GM23248 (cell line): ENCODE measurements at regions not wholly inside any gene's neighbourhood (a gene's known extent, or its start where the extent isn't known, plus 50 kb on each side); places are given as distances from the start of the nearest gene placed in this dataset.

Source experiments
- EZH2 ChIP-seq: fragments of 200-600 bp; sonication (generic); IDR thresholded peaks from 2 replicates; pipeline ENCODE4 v1.6.1; 2018; ENCODE audit warnings: antibody characterized with exemption, mild to moderate bottlenecking; ENCODE audit not compliant: insufficient read depth, poor library complexity, severe bottlenecking
- EZH2phosphoT487 ChIP-seq: fragments of 200-600 bp; sonication (generic); IDR thresholded peaks from 2 replicates; pipeline ENCODE4 v1.6.1; 2018; ENCODE audit warnings: antibody characterized with exemption, moderate library complexity, mild to moderate bottlenecking, low read depth; ENCODE audit not compliant: insufficient read depth

DNA sequence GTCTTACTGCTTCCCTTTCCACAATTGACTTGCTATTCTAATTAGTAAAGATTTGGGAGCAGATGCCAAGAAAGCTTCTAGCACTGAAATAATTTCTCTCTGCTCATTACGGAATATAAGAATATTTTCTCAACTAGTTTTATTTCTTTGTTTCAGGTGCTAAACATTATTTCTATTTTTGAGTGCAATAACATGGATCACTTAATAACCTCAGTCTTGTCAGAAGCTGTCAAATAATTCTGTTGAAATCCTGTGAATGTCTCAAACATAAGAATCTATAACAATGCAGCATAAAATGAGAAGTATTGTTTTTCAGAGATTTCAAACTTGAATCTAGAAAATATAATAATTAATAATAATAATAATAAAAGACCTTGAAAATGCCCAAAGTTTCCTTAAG is 1221.0 kb downstream of the DSC3 start:
- TF ChIP-seq EZH2: no peak
- no peak for TF ChIP-seq EZH2phosphoT487
